Endothelial cell (in vitro differentiated cells): ENCODE measurements at regions not wholly inside any gene's neighbourhood (a gene's known extent, or its start where the extent isn't known, plus 50 kb on each side); places are given as distances from the start of the nearest gene placed in this dataset.

Source experiments
- DNase-seq: peaks from one replicate; pipeline ENCODE4 v3.0.0; 2021; ENCODE audit warnings: low spot score
- H3K27ac Mint-ChIP-seq: one replicate; pipeline ENCODE4 v1.8.0; 2021; ENCODE audit warnings: mixed read lengths, inconsistent platforms; ENCODE audit not compliant: unreplicated experiment
- H3K27me3 Mint-ChIP-seq: one replicate; pipeline ENCODE4 v1.8.0; 2021; ENCODE audit warnings: mild to moderate bottlenecking, moderate library complexity, mixed read lengths, inconsistent platforms; ENCODE audit not compliant: unreplicated experiment
- H3K36me3 Mint-ChIP-seq: one replicate; pipeline ENCODE4 v1.8.0; 2021; ENCODE audit warnings: mild to moderate bottlenecking, low read depth, mixed read lengths, inconsistent platforms; ENCODE audit not compliant: unreplicated experiment
- H3K4me1 Mint-ChIP-seq: one replicate; pipeline ENCODE4 v1.8.0; 2021; ENCODE audit warnings: mild to moderate bottlenecking, mixed read lengths, inconsistent platforms; ENCODE audit not compliant: unreplicated experiment
- H3K4me3 Mint-ChIP-seq: one replicate; pipeline ENCODE4 v1.8.0; 2021; ENCODE audit warnings: mild to moderate bottlenecking, mixed read lengths, inconsistent platforms; ENCODE audit not compliant: unreplicated experiment
- H3K9me3 Mint-ChIP-seq: one replicate; pipeline ENCODE4 v1.8.0; 2021; ENCODE audit warnings: mixed read lengths, inconsistent platforms; ENCODE audit not compliant: unreplicated experiment
- TF ChIP-seq, protein P1 (sequence below): fragments of 200-600 bp; sonication (generic); IDR thresholded peaks from one replicate; pipeline ENCODE4 v1.5.0; 2021; ENCODE audit warnings: antibody characterized with exemption; ENCODE audit not compliant: unreplicated experiment

DNA sequence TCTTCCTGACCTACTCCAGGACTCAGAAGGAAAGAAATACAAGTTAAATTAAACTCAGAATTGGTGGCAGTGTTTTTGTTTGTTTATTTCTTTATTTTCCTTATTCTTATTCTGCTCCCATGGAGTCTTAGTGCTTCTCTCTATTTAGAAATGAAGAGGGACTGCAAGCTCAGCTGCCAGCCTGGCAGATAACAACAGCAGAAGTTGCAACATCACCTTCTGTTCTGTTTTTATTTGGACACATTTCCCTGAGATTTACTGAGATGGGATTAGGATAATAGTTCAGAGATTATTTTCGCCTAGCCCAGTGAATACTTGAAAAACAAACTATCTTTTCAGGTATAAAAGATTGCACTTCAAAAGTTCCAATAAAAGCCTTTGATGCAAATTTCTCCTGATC, 70.4 kb upstream of the DTNA start:
- Mint-ChIP-seq H3K27me3 (no peaks in the 10 kb centered on the region), H3K4me1 (no peaks in the 10 kb centered on the region), H3K9me3 (no peaks in the 10 kb centered on the region), H3K27ac (no peak overlapping the region), H3K36me3 (no peaks in the 10 kb centered on the region), H3K4me3 (no peak overlapping the region)
- TF ChIP-seq, protein P1, sequence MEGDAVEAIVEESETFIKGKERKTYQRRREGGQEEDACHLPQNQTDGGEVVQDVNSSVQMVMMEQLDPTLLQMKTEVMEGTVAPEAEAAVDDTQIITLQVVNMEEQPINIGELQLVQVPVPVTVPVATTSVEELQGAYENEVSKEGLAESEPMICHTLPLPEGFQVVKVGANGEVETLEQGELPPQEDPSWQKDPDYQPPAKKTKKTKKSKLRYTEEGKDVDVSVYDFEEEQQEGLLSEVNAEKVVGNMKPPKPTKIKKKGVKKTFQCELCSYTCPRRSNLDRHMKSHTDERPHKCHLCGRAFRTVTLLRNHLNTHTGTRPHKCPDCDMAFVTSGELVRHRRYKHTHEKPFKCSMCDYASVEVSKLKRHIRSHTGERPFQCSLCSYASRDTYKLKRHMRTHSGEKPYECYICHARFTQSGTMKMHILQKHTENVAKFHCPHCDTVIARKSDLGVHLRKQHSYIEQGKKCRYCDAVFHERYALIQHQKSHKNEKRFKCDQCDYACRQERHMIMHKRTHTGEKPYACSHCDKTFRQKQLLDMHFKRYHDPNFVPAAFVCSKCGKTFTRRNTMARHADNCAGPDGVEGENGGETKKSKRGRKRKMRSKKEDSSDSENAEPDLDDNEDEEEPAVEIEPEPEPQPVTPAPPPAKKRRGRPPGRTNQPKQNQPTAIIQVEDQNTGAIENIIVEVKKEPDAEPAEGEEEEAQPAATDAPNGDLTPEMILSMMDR, result no peak
- no peak for DNase-seq

DNA sequence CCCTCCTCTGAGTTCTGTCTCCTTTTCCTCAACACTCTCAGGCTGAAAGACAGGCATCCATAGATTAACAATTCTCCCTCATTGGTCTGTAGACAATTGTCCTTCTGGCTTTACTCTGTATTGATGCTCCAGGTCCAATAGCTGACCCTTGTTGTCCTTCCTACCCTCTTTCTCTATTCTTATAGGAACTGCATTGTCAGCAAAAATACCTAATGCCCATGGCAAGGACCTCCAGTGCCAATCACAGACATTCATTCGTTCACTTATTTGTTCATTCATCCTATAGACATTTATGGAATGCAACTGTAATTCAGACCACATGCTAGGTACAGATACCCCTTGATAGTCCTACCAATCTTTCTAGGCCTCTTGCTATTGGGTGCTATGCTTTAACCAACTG, 69.8 kb upstream of the DTNA start:
- no peak overlapping the region for H3K4me3 Mint-ChIP-seq
- no peaks in the 10 kb centered on the region for H3K27me3 Mint-ChIP-seq
- H3K4me1 Mint-ChIP-seq, result no peaks in the 10 kb centered on the region
- H3K9me3 Mint-ChIP-seq, result no peaks in the 10 kb centered on the region
- H3K27ac Mint-ChIP-seq, result no peak overlapping the region
- DNase-seq, result no peak
- TF ChIP-seq, protein P1, result no peak
- H3K36me3 Mint-ChIP-seq, result no peaks in the 10 kb centered on the region

DNA sequence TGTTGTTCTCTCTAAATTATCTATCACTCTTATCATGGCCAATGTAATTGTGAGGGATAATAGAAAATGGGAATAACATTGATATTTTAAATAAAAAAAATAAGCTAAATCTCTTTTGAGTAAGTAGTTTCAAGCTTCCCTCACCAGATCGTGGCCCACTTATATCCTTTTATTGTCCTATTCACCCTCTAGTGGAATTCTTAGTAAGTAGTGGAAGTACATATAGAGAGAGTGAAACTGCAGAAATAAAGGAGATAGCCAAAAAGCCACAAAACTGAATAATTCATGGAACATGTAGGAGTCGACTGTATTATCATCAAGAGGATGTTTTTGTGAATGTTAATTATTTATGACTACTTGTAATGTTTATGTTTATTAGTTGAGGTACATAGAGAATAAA, 66.1 kb upstream of the DTNA start:
- no peaks in the 10 kb centered on the region for H3K27me3 Mint-ChIP-seq
- H3K4me3 Mint-ChIP-seq, result no peak overlapping the region
- no peak overlapping the region for H3K27ac Mint-ChIP-seq
- no peaks in the 10 kb centered on the region for H3K36me3 Mint-ChIP-seq
- no peaks in the 10 kb centered on the region for H3K4me1 Mint-ChIP-seq
- DNase-seq, result no peak
- H3K9me3 Mint-ChIP-seq, result no peaks in the 10 kb centered on the region
- TF ChIP-seq, protein P1, result no peak

DNA sequence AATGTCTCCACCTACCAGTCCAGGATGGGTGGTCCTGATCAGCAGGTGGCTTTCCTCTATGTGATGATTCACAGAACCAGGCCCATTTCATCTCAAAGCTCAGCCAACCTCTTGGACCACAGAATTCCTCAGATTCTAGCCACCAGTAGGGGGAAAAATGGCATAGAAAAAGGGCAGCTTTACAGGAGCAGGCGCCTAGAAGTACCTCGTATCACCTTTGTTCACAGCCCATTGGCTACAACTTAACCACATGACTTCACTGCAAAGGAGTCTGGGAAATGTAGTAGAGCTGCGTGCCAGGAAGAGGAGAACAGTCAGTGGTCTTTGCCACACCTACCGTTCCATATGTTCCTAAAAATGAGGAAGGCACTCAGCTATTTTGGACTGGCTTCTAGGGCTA, 62.8 kb upstream of the DTNA start:
- H3K27ac Mint-ChIP-seq, result no peak overlapping the region
- peaks cover 5% of the 10 kb centered on the region for H3K4me1 Mint-ChIP-seq
- no peaks in the 10 kb centered on the region for H3K9me3 Mint-ChIP-seq
- no peaks in the 10 kb centered on the region for H3K36me3 Mint-ChIP-seq
- no peak for DNase-seq
- H3K27me3 Mint-ChIP-seq, result no peaks in the 10 kb centered on the region
- TF ChIP-seq, protein P1, result no peak
- no peak overlapping the region for H3K4me3 Mint-ChIP-seq

DNA sequence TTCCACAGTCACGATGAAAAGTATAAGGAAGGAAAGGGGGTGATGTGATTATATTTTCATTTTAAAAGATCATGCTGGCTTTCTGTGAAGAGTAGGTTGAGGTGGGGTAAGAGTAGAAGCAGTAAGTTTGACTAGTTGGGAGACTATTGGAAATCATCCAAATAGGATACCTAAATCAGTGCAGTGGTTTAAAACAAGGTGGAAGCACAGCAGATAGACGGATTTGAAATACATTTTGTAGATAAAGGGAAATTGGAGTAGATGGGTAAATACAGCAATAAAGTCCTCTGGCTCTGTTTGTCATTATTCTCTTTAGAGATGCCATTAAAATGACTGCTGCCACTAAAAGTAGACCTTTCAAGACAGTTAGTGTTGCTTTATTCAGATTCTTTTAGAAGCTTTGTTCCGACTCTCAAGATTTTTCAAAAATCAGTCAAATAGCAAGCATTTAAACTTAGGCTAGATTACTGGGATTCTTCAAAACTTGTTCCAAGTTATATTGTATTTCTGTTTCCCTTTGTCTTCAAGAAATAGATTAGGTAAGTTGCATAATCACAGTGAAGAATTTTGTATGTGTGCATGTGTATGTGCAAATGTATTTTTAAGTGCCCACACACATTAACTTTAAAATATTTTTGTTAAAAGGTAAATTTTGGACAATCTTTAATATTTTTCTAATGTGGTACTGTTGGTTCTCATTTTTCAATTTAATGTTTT, 61.7 kb upstream of the DTNA start:
- DNase-seq, result no peak
- Mint-ChIP-seq H3K4me1 (peaks cover 9% of the 10 kb centered on the region), H3K36me3 (no peaks in the 10 kb centered on the region), H3K4me3 (no peak overlapping the region), H3K27me3 (no peaks in the 10 kb centered on the region), H3K9me3 (no peaks in the 10 kb centered on the region), H3K27ac (no peak overlapping the region)
- TF ChIP-seq, protein P1, result no peak
